ENCODE measurements at regions not wholly inside any gene's neighbourhood (a gene's known extent, or its start where the extent isn't known, plus 50 kb on each side); places are given as distances from the start of the nearest gene placed in this dataset.

GRCh38 chr7:94223375-94224084, 171.2 kb upstream of the COL1A2 start:
- intact Hi-C loops (cut with micrococcal nuclease), result no loop called here

GRCh38 chr7:94228223-94228622, 166.5 kb upstream of the COL1A2 start:
- Mint-ChIP-seq H3K4me3 (ENCODE audit: low read depth) (no peak overlapping the region), H3K4me1 (ENCODE audit: low read depth) (no peaks in the 10 kb centered on the region), H3K27ac (no peak overlapping the region), H3K27me3 (ENCODE audit: low read depth) (no peaks in the 10 kb centered on the region), H3K9me3 (no peaks in the 10 kb centered on the region), H3K36me3 (ENCODE audit: low read depth) (no peaks in the 10 kb centered on the region)
- no peak for DNase-seq (ENCODE audit: low spot score)
- intact Hi-C loops (cut with micrococcal nuclease), result no loop called here

More at GRCh38 chr7:94223375-94224084, 171.2 kb upstream of the COL1A2 start:
- no peak overlapping the region for H3K4me3 Mint-ChIP-seq (ENCODE audit: low read depth)
- no peaks in the 10 kb centered on the region for H3K4me1 Mint-ChIP-seq (ENCODE audit: low read depth)
- no peak overlapping the region for H3K27ac Mint-ChIP-seq
- no peaks in the 10 kb centered on the region for H3K9me3 Mint-ChIP-seq
- no peaks in the 10 kb centered on the region for H3K27me3 Mint-ChIP-seq (ENCODE audit: low read depth)
- H3K36me3 Mint-ChIP-seq (ENCODE audit: low read depth), result no peaks in the 10 kb centered on the region
- DNase-seq (ENCODE audit: low spot score), result no peak

DNA sequence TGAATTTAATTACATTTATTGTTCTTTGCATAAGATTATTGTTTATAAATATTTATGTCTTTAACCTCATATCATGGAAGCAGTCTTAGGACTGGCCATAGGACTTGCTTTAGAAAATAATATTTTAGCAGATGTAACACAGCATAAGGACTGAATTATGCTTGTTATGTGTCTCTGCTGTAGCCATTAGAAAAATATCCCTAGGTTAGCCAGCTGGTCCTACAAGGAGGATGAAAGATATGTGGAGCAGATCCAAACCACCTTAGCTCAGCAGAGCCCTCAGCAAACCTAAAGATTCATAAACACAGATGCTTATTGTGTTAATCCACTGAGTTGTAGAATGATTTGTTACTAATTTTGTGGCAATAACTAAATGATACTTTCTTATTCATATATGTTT, 166.0 kb upstream of the COL1A2 start:
- intact Hi-C loops (cut with micrococcal nuclease), result no loop called here
- Mint-ChIP-seq H3K36me3 (ENCODE audit: low read depth) (no peaks in the 10 kb centered on the region), H3K27me3 (ENCODE audit: low read depth) (no peaks in the 10 kb centered on the region), H3K4me1 (ENCODE audit: low read depth) (no peaks in the 10 kb centered on the region), H3K27ac (no peak overlapping the region), H3K4me3 (ENCODE audit: low read depth) (no peak overlapping the region), H3K9me3 (no peaks in the 10 kb centered on the region)
- DNase-seq (ENCODE audit: low spot score), result no peak

GRCh38 chr7:94231305-94231704, 163.4 kb upstream of the COL1A2 start:
- H3K36me3 Mint-ChIP-seq (ENCODE audit: low read depth), result no peaks in the 10 kb centered on the region
- no peak overlapping the region for H3K4me3 Mint-ChIP-seq (ENCODE audit: low read depth)
- H3K4me1 Mint-ChIP-seq (ENCODE audit: low read depth), result no peaks in the 10 kb centered on the region
- H3K9me3 Mint-ChIP-seq, result no peaks in the 10 kb centered on the region
- no peak overlapping the region for H3K27ac Mint-ChIP-seq
- H3K27me3 Mint-ChIP-seq (ENCODE audit: low read depth), result no peaks in the 10 kb centered on the region
- DNase-seq (ENCODE audit: low spot score), result no peak
- intact Hi-C loops (cut with micrococcal nuclease), result no loop called here

DNA sequence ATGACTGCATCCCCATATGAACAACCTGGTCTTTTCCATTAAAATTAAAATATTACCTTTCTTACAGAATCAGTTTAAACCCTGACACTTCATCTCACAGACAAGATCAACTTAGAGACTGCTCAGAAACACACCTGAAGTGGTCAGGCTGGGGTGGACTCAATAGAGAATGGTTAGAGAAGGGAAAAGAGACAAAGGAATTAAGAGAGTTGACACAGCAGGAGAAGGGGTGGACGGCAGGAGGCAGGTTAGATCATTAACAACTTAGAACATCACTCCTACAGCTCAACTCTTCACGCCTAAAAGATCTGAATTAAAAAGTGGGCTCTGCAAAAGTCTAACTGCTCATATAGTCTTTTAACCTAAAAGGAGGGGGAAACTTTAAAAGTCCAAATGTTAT, 157.7 kb upstream of the COL1A2 start:
- no peak overlapping the region for H3K4me3 Mint-ChIP-seq (ENCODE audit: low read depth)
- no peak overlapping the region for H3K27ac Mint-ChIP-seq
- H3K36me3 Mint-ChIP-seq (ENCODE audit: low read depth), result no peaks in the 10 kb centered on the region
- peaks cover 2% of the 10 kb centered on the region for H3K27me3 Mint-ChIP-seq (ENCODE audit: low read depth)
- H3K9me3 Mint-ChIP-seq, result no peaks in the 10 kb centered on the region
- intact Hi-C loops (cut with micrococcal nuclease), result no loop called here
- H3K4me1 Mint-ChIP-seq (ENCODE audit: low read depth), result no peaks in the 10 kb centered on the region
- no peak for DNase-seq (ENCODE audit: low spot score)

DNA sequence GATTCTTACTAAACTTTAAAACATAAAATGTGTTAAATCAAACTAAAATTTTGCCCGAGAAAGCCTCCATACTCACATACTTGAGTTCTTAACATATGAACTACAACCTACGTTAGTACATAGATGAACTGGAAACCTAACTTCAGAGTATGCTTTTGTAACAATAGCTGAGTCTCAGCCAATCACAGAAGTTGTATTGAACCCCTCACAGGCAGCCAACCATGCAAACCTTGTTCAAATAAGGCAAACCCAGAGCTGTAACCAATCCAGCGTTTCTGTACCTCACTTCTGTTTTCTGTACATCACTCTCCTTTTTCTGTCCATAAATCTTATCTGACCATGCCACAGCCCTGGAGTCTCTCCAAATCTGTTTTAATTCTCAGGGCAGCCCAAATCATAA, 157.3 kb upstream of the COL1A2 start:
- Mint-ChIP-seq H3K9me3 (no peaks in the 10 kb centered on the region), H3K4me1 (ENCODE audit: low read depth) (no peaks in the 10 kb centered on the region), H3K4me3 (ENCODE audit: low read depth) (no peak overlapping the region), H3K27ac (no peak overlapping the region), H3K36me3 (ENCODE audit: low read depth) (no peaks in the 10 kb centered on the region), H3K27me3 (ENCODE audit: low read depth) (peaks cover 2% of the 10 kb centered on the region)
- intact Hi-C loops (cut with micrococcal nuclease), result no loop called here
- DNase-seq (ENCODE audit: low spot score), result no peak

- H3K4me1 Mint-ChIP-seq (ENCODE audit: low read depth), result no peaks in the 10 kb centered on the region
- no peak overlapping the region for H3K27ac Mint-ChIP-seq
- H3K9me3 Mint-ChIP-seq, result no peaks in the 10 kb centered on the region
- peaks cover 2% of the 10 kb centered on the region for H3K27me3 Mint-ChIP-seq (ENCODE audit: low read depth)
- intact Hi-C loops (cut with micrococcal nuclease), result no loop called here
- H3K36me3 Mint-ChIP-seq (ENCODE audit: low read depth), result no peaks in the 10 kb centered on the region
- no peak for DNase-seq (ENCODE audit: low spot score)
- no peak overlapping the region for H3K4me3 Mint-ChIP-seq (ENCODE audit: low read depth)
These were observed 154.9 kb upstream of the COL1A2 start for GRCh38 chr7:94239661-94240234.

- peaks cover 5% of the 10 kb centered on the region for H3K27me3 Mint-ChIP-seq (ENCODE audit: low read depth)
- no peak overlapping the region for H3K4me3 Mint-ChIP-seq (ENCODE audit: low read depth)
- no peaks in the 10 kb centered on the region for H3K9me3 Mint-ChIP-seq
- no peaks in the 10 kb centered on the region for H3K36me3 Mint-ChIP-seq (ENCODE audit: low read depth)
- no peak overlapping the region for H3K27ac Mint-ChIP-seq
- no peaks in the 10 kb centered on the region for H3K4me1 Mint-ChIP-seq (ENCODE audit: low read depth)
- intact Hi-C loops (cut with micrococcal nuclease), result no loop called here
- DNase-seq (ENCODE audit: low spot score), result no peak
These were observed 153.8 kb upstream of the COL1A2 start for GRCh38 chr7:94240902-94241301.

- no peak overlapping the region for H3K27ac Mint-ChIP-seq
These were observed 153.2 kb upstream of the COL1A2 start for GRCh38 chr7:94241402-94241925.

DNA sequence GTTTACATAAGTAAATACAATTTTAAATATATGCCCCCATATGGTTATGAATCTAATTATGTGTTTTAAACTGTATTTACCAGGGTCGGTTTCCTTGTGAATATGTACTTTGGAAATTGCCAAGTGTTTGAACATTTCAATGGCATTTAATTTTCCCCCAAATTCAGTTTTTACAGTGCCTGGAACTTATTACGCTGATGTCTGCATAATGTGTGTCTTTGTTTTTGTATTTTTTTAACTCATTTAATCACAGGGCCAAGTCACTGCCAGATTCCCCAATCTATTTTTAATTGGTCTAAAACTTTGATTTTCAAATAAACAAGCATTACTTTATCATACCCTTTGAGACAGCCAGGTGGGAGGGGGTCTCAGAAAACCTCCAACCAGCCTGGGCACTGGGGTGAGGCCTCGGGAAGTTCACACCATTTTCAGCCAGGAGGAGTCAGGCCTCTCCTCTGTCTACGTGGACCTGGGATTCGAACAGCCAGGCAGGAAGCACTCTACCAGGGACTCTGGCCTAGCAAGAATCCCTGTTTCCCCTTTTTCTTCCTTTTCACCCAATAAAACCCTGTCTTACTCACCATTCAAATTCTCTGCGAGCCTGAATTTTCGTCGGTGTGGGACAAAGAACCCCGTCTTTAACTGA, 151.5 kb upstream of the COL1A2 start:
- H3K27me3 Mint-ChIP-seq (ENCODE audit: low read depth), result peaks cover 5% of the 10 kb centered on the region
- H3K36me3 Mint-ChIP-seq (ENCODE audit: low read depth), result no peaks in the 10 kb centered on the region
- DNase-seq (ENCODE audit: low spot score), result no peak
- no peak overlapping the region for H3K27ac Mint-ChIP-seq
- intact Hi-C loops (cut with micrococcal nuclease), result no loop called here
- H3K4me1 Mint-ChIP-seq (ENCODE audit: low read depth), result no peaks in the 10 kb centered on the region
- no peak overlapping the region for H3K4me3 Mint-ChIP-seq (ENCODE audit: low read depth)
- no peaks in the 10 kb centered on the region for H3K9me3 Mint-ChIP-seq

More at GRCh38 chr7:94241402-94241925, 153.2 kb upstream of the COL1A2 start:
- no peak for DNase-seq (ENCODE audit: low spot score)
- Mint-ChIP-seq H3K4me1 (ENCODE audit: low read depth) (no peaks in the 10 kb centered on the region), H3K9me3 (no peaks in the 10 kb centered on the region), H3K36me3 (ENCODE audit: low read depth) (no peaks in the 10 kb centered on the region), H3K27me3 (ENCODE audit: low read depth) (peaks cover 5% of the 10 kb centered on the region), H3K4me3 (ENCODE audit: low read depth) (no peak overlapping the region)
- intact Hi-C loops (cut with micrococcal nuclease), result no loop called here

GRCh38 chr7:94244760-94245159, 149.9 kb upstream of the COL1A2 start:
- Mint-ChIP-seq H3K4me3 (ENCODE audit: low read depth) (no peak overlapping the region), H3K36me3 (ENCODE audit: low read depth) (no peaks in the 10 kb centered on the region), H3K27me3 (ENCODE audit: low read depth) (peaks cover 2% of the 10 kb centered on the region), H3K27ac (no peak overlapping the region), H3K9me3 (no peaks in the 10 kb centered on the region), H3K4me1 (ENCODE audit: low read depth) (no peaks in the 10 kb centered on the region)
- no peak for DNase-seq (ENCODE audit: low spot score)
- intact Hi-C loops (cut with micrococcal nuclease), result no loop called here

- intact Hi-C loops (cut with micrococcal nuclease), result no loop called here
- DNase-seq (ENCODE audit: low spot score), result no peak
- Mint-ChIP-seq H3K9me3 (no peaks in the 10 kb centered on the region), H3K36me3 (ENCODE audit: low read depth) (no peaks in the 10 kb centered on the region), H3K4me3 (ENCODE audit: low read depth) (no peak overlapping the region), H3K4me1 (ENCODE audit: low read depth) (no peaks in the 10 kb centered on the region), H3K27me3 (ENCODE audit: low read depth) (peaks cover 6% of the 10 kb centered on the region), H3K27ac (no peak overlapping the region)
These were observed 149.2 kb upstream of the COL1A2 start for GRCh38 chr7:94245500-94245899.

GRCh38 chr7:94247970-94248369, 146.7 kb upstream of the COL1A2 start:
- Mint-ChIP-seq H3K4me1 (ENCODE audit: low read depth) (no peaks in the 10 kb centered on the region), H3K27me3 (ENCODE audit: low read depth) (peaks cover 6% of the 10 kb centered on the region), H3K4me3 (ENCODE audit: low read depth) (no peak overlapping the region), H3K9me3 (no peaks in the 10 kb centered on the region), H3K36me3 (ENCODE audit: low read depth) (no peaks in the 10 kb centered on the region), H3K27ac (no peak overlapping the region)
- DNase-seq (ENCODE audit: low spot score), result no peak
- intact Hi-C loops (cut with micrococcal nuclease), result no loop called here
